DMS114 treated with DMSO at 0.1 percent for 48 hours (cell line): ENCODE measurements at regions not wholly inside any gene's neighbourhood (a gene's known extent, or its start where the extent isn't known, plus 50 kb on each side); places are given as distances from the start of the nearest gene placed in this dataset.

Experiments used
- DNase-seq: peaks from one replicate; lab custom pipeline; 2025; ENCODE audit not compliant: unreplicated experiment; lab: John Stamatoyannopoulos, UW

DNA sequence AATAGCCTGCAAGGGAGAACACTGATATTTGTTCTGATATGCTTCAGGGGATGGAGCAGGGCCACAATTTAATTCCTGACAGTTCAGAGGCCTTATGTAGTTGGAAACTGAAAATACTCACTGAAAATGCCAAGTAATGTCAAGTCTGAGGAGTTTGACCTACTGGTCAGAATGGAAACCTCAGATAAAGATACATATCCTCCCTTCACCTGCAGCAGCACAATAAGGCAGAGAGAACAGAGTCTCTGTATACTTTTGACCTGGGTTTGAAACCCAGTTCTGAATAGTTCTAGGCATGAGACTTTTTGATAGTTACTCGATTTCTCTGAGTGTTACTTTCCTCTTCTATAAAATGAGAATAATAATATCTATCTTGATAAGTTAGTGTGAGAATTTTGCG lies 65.8 kb upstream of the TRPC5 start:
- no peak for DNase-seq

GRCh38 chrX:112147206-112147605 lies 64.6 kb upstream of the TRPC5 start:
- DNase-seq: peak; percentile 2

DNA sequence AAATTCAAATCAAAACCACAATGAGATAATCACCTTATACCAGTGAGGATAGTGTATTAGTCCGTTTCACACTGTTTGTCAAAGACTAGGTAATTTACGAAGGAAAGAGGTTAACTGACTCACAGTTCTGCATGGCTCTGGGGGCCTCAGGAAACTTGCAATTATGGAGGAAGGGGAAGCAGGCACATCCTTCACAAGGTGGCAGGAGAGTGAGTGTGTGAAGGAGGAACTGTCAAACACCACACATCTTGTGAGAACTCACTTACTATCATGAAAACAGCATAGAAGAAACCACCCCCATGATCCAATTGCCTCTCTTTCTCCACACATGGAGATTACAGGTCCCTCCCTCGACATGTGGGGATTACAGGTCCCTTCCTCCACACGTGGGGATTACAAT lies 54.7 kb upstream of the TRPC5 start:
- no peak for DNase-seq
